ENCODE measurements at regions not wholly inside any gene's neighbourhood (a gene's known extent, or its start where the extent isn't known, plus 50 kb on each side); places are given as distances from the start of the nearest gene placed in this dataset.
"Not testable (repeated sequence)": the region's sequence is repeated elsewhere in the genome, so short reads cannot be mapped to it uniquely, and the experiment has no call there.

GRCh38 chr12:30578426-30578825 is 117.2 kb downstream of the IPO8 start:
- no peak for DNase-seq

GRCh38 chr12:30573145-30573544 is 122.5 kb downstream of the IPO8 start:
- DNase-seq = no peak

GRCh38 chr12:30570211-30570890 is 125.3 kb downstream of the IPO8 start:
- no peak for DNase-seq

GRCh38 chr12:30569426-30569825 is 126.2 kb downstream of the IPO8 start:
- no peak for DNase-seq

DNA sequence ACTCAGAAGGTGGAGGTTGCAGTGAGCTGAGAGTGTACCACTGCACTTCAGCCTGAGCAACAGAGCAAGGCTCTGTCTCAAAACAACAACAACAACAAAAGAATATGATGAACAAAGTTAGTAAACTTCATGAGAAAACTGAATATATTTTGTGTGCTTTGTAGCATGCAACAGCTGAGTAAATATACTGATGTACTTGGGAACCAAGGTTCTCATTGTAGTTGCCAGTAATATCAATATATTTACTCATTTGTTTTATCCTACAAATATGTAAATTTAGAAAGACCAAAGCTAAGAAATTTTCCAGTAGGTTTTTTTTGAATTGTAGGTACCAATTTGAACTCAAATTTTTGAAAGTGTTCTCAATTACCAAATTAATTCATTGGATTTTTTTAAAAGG is 127.2 kb downstream of the IPO8 start:
- DNase-seq = no peak

DNA sequence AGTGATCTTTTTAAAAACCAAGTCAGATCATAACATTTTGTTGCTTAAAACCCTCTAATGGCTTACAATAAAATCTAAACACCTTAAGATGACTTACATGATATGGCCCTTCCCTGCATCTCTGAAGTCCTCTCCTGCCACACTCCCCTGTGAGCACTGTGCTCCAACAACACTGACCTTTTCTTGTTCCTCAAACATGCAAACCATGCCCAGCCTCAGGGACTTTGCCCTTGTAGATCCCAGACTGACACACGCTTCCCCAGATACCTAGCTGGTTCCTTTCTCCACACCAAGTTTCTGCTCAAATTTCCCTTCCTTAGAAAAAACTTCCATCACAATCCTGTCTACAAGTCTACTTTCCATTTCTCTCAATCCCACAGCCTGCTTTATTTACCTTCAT is 128.6 kb downstream of the IPO8 start:
- no peak for DNase-seq

DNA sequence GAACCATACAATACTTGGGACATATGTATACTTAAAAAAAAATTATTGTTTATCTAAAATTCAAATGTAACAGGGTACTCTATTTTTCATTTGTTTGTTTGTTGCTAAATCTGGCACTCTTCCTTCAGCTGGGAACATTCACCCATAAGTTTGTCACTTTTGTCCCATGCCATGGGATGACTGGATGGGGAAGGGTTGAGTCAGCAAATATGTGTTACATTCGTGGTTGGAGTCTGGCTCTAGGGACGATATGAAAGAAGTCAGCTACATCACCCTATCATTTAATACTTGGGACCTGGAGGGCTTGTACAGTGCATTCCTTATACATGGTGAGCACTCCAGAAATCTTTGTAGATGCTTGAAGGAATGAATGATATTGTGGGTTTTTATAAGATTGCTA is 131.3 kb downstream of the IPO8 start:
- DNase-seq = no peak

GRCh38 chr12:30548203-30548602 is 147.5 kb downstream of the IPO8 start:
- no peak for DNase-seq

GRCh38 chr12:30546121-30546520 is 149.5 kb downstream of the IPO8 start:
- no peak for DNase-seq

GRCh38 chr12:30544704-30545103 is 151.0 kb downstream of the IPO8 start:
- not testable (repeated sequence) for DNase-seq

DNA sequence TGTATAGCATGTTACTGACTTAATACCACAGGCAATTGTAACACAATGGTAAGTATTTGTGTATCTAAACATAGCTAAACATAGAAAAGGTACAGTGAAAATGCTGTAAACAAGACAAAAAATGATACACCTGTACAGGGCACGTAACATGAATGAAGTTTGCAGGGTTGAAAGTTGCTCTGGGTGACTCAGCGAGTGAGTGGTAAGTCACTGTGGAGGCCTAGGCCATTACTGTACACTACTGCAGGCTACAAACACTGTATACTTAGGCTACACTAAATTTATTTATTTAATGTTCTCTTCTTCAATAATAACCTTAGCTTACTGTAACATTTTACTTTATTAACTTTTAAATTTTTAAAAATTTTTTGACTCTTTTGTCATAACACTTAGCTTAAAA is 158.4 kb downstream of the IPO8 start:
- no peak for DNase-seq

DNA sequence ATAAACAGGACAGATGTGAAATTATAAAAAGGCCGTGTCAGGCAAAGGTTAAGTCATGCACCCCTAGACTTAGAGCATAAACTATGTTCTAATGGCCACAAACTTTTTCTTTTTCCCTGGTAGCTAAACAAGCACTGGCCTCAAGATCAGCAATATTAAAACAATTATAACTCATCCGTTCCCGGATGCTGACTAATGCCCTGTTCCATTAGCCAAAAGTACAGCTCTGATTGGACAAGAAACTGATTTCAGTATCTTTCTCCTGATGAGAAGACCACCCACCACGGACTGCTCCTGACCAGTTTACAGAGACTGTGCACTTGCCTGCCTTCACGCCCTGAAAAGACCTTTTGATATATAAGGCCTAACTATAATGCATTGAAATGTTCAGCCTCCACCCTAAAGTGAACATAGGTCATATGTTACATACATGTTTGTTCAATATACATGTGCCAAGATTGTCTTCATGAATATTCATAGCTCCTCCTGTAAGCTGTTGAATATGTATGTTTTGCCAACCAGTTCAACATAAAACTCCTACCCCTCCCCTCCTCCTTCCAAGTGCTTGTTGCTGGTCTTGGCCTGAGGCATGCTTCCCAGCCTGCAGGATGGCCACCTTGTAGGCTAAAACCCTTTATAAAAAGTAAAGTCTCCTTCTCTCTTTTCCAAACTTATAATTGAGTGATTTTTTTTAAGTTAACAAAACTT is 162.0 kb downstream of the IPO8 start:
- DNase-seq = no peak

GRCh38 chr12:30531731-30532678 is 163.7 kb downstream of the IPO8 start:
- no peak for DNase-seq

GRCh38 chr12:30529489-30530269 is 166.0 kb downstream of the IPO8 start:
- DNase-seq = no peak

GRCh38 chr12:30525171-30525570 is 170.5 kb downstream of the IPO8 start:
- no peak for DNase-seq

DNA sequence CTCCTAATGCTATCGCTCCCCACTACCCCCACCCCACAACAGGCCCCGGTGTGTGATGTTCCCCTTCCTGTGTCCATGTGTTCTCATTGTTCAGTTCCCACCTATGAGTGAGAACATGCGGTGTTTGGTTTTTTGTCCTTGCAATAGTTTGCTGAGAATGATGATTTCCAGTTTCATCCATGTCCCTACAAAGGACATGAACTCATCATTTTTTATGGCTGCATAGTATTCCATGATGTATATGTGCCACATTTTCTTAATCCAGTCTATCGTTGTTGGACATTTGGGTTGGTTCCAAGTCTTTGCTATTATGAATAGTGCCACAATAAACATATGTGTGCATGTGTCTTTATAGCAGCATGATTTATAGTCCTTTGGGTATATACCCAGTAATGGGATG is 175.4 kb downstream of the IPO8 start:
- not testable (repeated sequence) for DNase-seq

GRCh38 chr12:30519535-30519934 is 176.1 kb downstream of the IPO8 start:
- no peak for DNase-seq

DNA sequence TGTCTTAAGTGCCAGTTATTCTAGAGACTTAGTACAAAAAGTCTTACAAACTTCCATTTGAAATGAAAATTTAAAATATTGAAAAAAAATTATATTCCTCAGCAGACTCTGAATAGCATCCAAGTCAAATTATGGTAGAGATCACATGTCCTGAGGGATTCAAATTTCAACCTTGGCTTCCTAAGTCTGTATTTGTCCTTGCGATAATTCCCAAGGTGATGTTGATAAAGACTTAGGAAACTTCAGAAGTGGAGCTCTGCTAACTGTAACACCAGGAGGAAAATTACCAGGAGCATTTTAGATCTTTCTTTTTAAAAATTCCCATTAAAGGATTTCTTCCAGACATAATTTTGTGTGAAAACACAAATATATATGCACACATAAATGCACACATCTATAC is 178.3 kb downstream of the IPO8 start:
- no peak for DNase-seq

DNA sequence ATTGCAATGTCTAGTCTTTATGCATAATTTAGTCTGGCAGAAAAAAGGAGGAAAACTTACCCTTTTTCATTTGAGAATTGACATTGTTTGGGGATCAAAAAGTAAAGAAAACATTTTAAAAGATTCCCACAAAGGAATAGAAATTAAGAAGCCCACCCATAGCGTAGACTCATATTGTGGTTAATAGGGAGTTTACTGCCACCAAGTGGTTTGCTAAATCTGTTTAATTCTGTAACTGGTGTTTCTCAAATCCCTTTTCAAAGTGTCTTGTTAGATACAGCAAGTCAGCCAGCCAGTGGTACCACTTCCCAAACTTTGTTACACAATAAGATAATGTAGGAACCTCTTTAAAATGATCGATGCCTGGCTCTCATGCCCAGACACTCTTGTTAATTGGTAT is 180.3 kb downstream of the IPO8 start:
- DNase-seq = peak; percentile 4

DNA sequence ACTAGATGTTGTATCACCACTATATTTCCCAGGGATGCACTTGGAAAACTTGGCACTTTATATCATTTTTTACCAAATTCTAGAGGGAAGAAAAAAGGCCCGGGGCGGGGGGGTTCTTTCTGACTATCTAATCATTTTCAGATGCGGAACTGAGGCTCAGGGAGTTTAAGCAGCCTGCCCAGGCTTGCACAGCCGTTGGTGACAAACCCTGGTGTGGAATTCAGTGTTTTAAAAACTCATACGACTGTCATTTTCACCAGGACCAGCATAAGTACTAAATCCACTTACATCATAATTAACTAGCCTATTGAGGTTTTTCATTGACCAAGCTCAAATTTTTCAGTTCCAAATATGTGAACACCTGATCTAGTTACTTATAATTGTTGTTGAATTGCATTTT is 181.0 kb downstream of the IPO8 start:
- no peak for DNase-seq

DNA sequence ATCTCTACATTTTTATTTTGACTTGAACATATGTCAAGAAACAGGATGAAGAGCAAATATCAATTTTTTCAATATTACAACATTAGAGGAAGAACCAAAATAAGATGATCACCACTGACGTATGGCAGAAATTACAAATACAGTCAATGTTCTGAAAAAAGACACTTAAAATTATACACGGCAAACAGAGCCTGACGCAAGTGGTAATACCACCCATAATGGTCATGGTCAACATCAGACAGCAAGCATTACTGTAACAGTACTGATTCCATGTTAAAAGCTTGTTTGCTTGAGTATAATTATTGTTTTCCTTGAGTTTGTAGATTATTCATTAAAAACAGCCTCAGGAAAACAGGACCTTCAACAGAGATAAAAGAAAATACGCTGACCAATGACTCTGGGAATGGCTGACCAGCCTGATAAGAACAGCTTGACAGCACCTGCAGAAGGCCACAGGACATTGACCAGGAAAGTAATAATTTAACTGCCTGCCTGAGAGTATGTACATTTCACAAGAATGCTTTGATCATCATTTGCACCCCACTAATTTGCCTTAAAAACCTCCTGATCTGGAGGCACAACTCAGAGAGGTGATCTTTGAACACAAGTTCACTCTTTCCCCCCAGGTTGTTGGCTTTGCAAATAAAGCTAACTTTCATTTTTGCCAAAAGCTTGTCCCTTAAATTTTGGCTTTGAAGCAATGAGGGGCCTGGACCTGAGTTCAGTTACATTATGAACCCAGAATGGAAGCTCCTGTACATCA is 187.3 kb downstream of the IPO8 start:
- DNase-seq = no peak

DNA sequence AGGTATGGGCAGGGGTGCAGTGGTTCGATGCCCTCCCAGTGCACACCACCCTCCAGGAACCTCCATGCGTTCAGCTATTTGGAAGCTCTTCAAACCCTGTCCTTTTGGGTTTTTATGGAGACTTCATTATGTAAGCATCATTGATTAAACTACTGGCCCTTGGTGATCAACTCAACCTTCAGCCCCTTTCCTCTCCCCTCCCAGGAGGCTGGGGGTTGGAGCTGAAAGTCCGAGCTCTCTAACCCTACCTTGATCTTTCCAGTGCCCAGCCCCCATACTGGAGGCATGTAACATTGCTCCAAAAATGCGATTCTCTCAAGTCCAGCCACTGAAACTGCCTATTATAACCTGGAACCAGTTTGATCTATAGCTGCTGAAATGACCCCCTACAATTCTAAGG is 188.1 kb downstream of the IPO8 start:
- no peak for DNase-seq

All from fibroblast of skin of back (primary cell).